ENCODE measurements at regions not wholly inside any gene's neighbourhood (a gene's known extent, or its start where the extent isn't known, plus 50 kb on each side); places are given as distances from the start of the nearest gene placed in this dataset.

GRCh38 chr4:22870847-22871449 lies 178.2 kb downstream of the GBA3 start:
- TF ChIP-seq POLR2AphosphoS5 (IDR thresholded peaks at IDR 0.05; ENCODE audit: low read depth, low read length) (no peak), CTCF (IDR thresholded peaks at IDR 0.05) (no peak), SIN3A (IDR thresholded peaks at IDR 0.05; ENCODE audit: borderline replicate concordance, insufficient read depth, low read depth, low read length) (no peak), REST (IDR thresholded peaks at IDR 0.05; ENCODE audit: insufficient read depth in 1 of 2, low read depth in 2 of 2, low read length in 1 of 2) (no peak), TCF7L2 (IDR thresholded peaks at IDR 0.05; ENCODE audit: low read depth, low read length) (no peak)
